IMR-90 (cell line): ENCODE measurements at regions not wholly inside any gene's neighbourhood (a gene's known extent, or its start where the extent isn't known, plus 50 kb on each side); places are given as distances from the start of the nearest gene placed in this dataset.

Experiments used
- ATAC-seq: fragments of 200-7000 bp; cut with Tn5 transposase; 2 replicates; pipeline ENCODE4 v1.9.1; 2020; ENCODE audit warnings: low read depth, mild to moderate bottlenecking, moderate library complexity
- BruUV-seq: library from RNA; stranded (reverse); fragments of 400-500 nt; replicated peaks from 2 replicates; lab custom pipeline; 2021; lab: Mats Ljungman, UMichigan
- CTCF ChIA-PET: fragments of 300-600 bp; formaldehyde crosslinking; extraction: SDS; loops from one replicate; lab custom pipeline; 2021; ENCODE audit warnings: antibody characterized with exemption; lab: Yijun Ruan, JAX
- POLR2A ChIA-PET: fragments of 300-600 bp; sonication (Branson Sonifier 250); formaldehyde crosslinking; loops from one replicate; lab custom pipeline; 2022; ENCODE audit warnings: antibody characterized with exemption; ENCODE audit not compliant: unreplicated experiment; lab: Charles Lee
- DNase-seq: peaks from one replicate; pipeline ENCODE4 v3.0.0; 2013
- H2AFZ ChIP-seq: replicated peaks from 2 replicates; pipeline ENCODE3; 2013; ENCODE audit warnings: low read length, mild to moderate bottlenecking; ENCODE audit not compliant: poor library complexity
- H2AK5ac ChIP-seq: 2 replicates; pipeline ENCODE4 v1.6.1; 2013; ENCODE audit warnings: low read depth, low read length, inconsistent platforms
- H2AK9ac ChIP-seq: replicated peaks from 2 replicates; pipeline ENCODE3; 2013; ENCODE audit warnings: mild to moderate bottlenecking, low read depth, low read length, moderate library complexity; ENCODE audit not compliant: poor library complexity
- H2BK120ac ChIP-seq: 2 replicates; pipeline ENCODE4 v1.6.1; 2013; ENCODE audit warnings: low read depth, low read length, inconsistent platforms
- H2BK15ac ChIP-seq: 3 replicates; pipeline ENCODE4 v1.6.1; 2013; ENCODE audit warnings: low read depth, low read length, inconsistent platforms
- H2BK20ac ChIP-seq: 2 replicates; pipeline ENCODE4 v1.6.1; 2013; ENCODE audit warnings: low read depth, mild to moderate bottlenecking, inconsistent platforms, low read length, moderate library complexity
- H2BK5ac ChIP-seq: 2 replicates; pipeline ENCODE4 v1.6.1; 2013; ENCODE audit warnings: mild to moderate bottlenecking, low read depth, low read length, inconsistent platforms; ENCODE audit not compliant: poor library complexity, severe bottlenecking
- H3K14ac ChIP-seq: replicated peaks from 2 replicates; pipeline ENCODE4 v1.6.1; 2013; ENCODE audit warnings: low read depth, low read length, inconsistent platforms
- H3K18ac ChIP-seq: 2 replicates; pipeline ENCODE4 v1.6.1; 2013; ENCODE audit warnings: low read depth, low read length, control low read depth
- H3K23ac ChIP-seq: 2 replicates; pipeline ENCODE4 v1.6.1; 2013; ENCODE audit warnings: low read depth, low read length, inconsistent platforms
- H3K27ac ChIP-seq: 2 replicates; pipeline ENCODE4 v1.5.1; 2013; ENCODE audit warnings: mild to moderate bottlenecking, control low read depth, low read length; ENCODE audit not compliant: insufficient read depth
- H3K27me3 ChIP-seq: 2 replicates; pipeline ENCODE4 v1.6.1; 2013; ENCODE audit warnings: low read length; ENCODE audit not compliant: control insufficient read depth, insufficient read depth
- H3K36me3 ChIP-seq: 2 replicates; pipeline ENCODE4 v1.6.1; 2013; ENCODE audit warnings: low read length, mixed read lengths; ENCODE audit not compliant: control insufficient read depth, insufficient read depth
- H3K4ac ChIP-seq: 2 replicates; pipeline ENCODE4 v1.6.1; 2013; ENCODE audit warnings: low read depth, low read length, inconsistent platforms
- H3K4me1 ChIP-seq: 2 replicates; pipeline ENCODE4 v1.6.1; 2013; ENCODE audit warnings: low read length, mixed read lengths; ENCODE audit not compliant: control insufficient read depth, insufficient read depth
- H3K4me2 ChIP-seq: 2 replicates; pipeline ENCODE4 v1.6.1; 2013; ENCODE audit warnings: low read depth, mild to moderate bottlenecking, control low read depth, low read length, moderate library complexity
- H3K4me3 ChIP-seq: 2 replicates; pipeline ENCODE4 v1.5.1; 2013; ENCODE audit warnings: low read depth, mild to moderate bottlenecking, control low read depth, low read length, moderate library complexity; ENCODE audit not compliant: insufficient read depth
- H3K56ac ChIP-seq: 2 replicates; pipeline ENCODE4 v1.6.1; 2013; ENCODE audit warnings: low read length, inconsistent platforms; ENCODE audit not compliant: insufficient read depth; ENCODE audit errors: extremely low read depth
- H3K79me1 ChIP-seq, 2 experiments: 2 replicates each; pipeline ENCODE4 v1.6.1; 2013; ENCODE audit warnings: low read length in 2 of 2, inconsistent platforms in 1 of 2, low read depth in 1 of 2
- H3K9ac ChIP-seq: 2 replicates; pipeline ENCODE4 v1.6.1; 2013; ENCODE audit warnings: low read depth, low read length, control low read depth
- H3K9me1 ChIP-seq: 2 replicates; pipeline ENCODE4 v1.6.1; 2013; ENCODE audit warnings: low read length, inconsistent platforms; ENCODE audit not compliant: insufficient read depth
- H3K9me3 ChIP-seq: 2 replicates; pipeline ENCODE4 v1.6.1; 2013; ENCODE audit warnings: low read length; ENCODE audit not compliant: control insufficient read depth, insufficient read depth
- H4K20me1 ChIP-seq: 2 replicates; pipeline ENCODE4 v1.6.1; 2013; ENCODE audit warnings: low read length, inconsistent platforms; ENCODE audit not compliant: insufficient read depth
- H4K5ac ChIP-seq: 2 replicates; pipeline ENCODE4 v1.6.1; 2013; ENCODE audit warnings: mild to moderate bottlenecking, low read depth, low read length, control low read depth
- H4K8ac ChIP-seq, 2 experiments: 2 replicates each; pipeline ENCODE4 v1.6.1; 2013; ENCODE audit warnings: low read depth in 2 of 2, low read length in 2 of 2, control low read depth in 1 of 2, inconsistent platforms in 1 of 2
- H4K91ac ChIP-seq: 2 replicates; pipeline ENCODE4 v1.6.1; 2013; ENCODE audit warnings: low read depth, low read length, inconsistent platforms; ENCODE audit not compliant: insufficient read depth
- BHLHE40 ChIP-seq: fragments of 150-350 bp; IDR thresholded peaks from 2 replicates; pipeline ENCODE4 v1.6.1; 2016; ENCODE audit warnings: mild to moderate bottlenecking, low read depth, low read length
- CEBPB ChIP-seq: IDR thresholded peaks from 2 replicates; pipeline ENCODE4 v1.6.1; 2012; ENCODE audit warnings: low read depth, low read length, improper control_type of control experiment
- CHD1 ChIP-seq: IDR thresholded peaks from 2 replicates; pipeline ENCODE4 v1.6.1; 2012; ENCODE audit warnings: low read depth, low read length, improper control_type of control experiment
- CTCF ChIP-seq: conservative IDR thresholded peaks from 2 replicates; pipeline ENCODE4 v1.5.1; 2012; ENCODE audit warnings: mild to moderate bottlenecking, low read depth, low read length, improper control_type of control experiment
- ELK1 ChIP-seq: fragments of 150-350 bp; IDR thresholded peaks from 2 replicates; pipeline ENCODE4 v1.6.1; 2016; ENCODE audit warnings: low read depth, mild to moderate bottlenecking, low read length, moderate library complexity, borderline replicate concordance
- FOS ChIP-seq: fragments of 150-350 bp; IDR thresholded peaks from 2 replicates; pipeline ENCODE4 v1.6.1; 2016; ENCODE audit warnings: low read depth, low read length
- MAFK ChIP-seq: IDR thresholded peaks from 2 replicates; pipeline ENCODE4 v1.6.1; 2012; ENCODE audit warnings: low read depth, low read length, improper control_type of control experiment
- MAZ ChIP-seq: IDR thresholded peaks from 2 replicates; pipeline ENCODE4 v1.6.1; 2012; ENCODE audit warnings: low read depth, mild to moderate bottlenecking, low read length, improper control_type of control experiment, moderate library complexity, borderline replicate concordance
- MXI1 ChIP-seq: IDR thresholded peaks from 2 replicates; pipeline ENCODE4 v1.6.1; 2012; ENCODE audit warnings: low read depth, mild to moderate bottlenecking, low read length, moderate library complexity, borderline replicate concordance
- POLR2A ChIP-seq: IDR thresholded peaks from 2 replicates; pipeline ENCODE4 v1.6.1; 2012; ENCODE audit warnings: mild to moderate bottlenecking, low read depth, low read length
- RAD21 ChIP-seq: IDR thresholded peaks from 2 replicates; pipeline ENCODE4 v1.6.1; 2012; ENCODE audit warnings: low read length, improper control_type of control experiment
- RFX5 ChIP-seq: IDR thresholded peaks from 2 replicates; pipeline ENCODE4 v1.8.0; 2012; ENCODE audit warnings: low read depth, mild to moderate bottlenecking, low read length, moderate library complexity
- SMC3 ChIP-seq: fragments of 150-350 bp; IDR thresholded peaks from 2 replicates; pipeline ENCODE4 v1.6.1; 2016; ENCODE audit warnings: low read depth, mild to moderate bottlenecking, antibody characterized with exemption, low read length, moderate library complexity
- USF2 ChIP-seq: fragments of 150-350 bp; IDR thresholded peaks from 2 replicates; pipeline ENCODE4 v1.6.1; 2017; ENCODE audit warnings: mild to moderate bottlenecking, antibody characterized with exemption, low read length, low read depth
- WGBS, 2 experiments: methylation state at CpG; one replicate each; pipeline versions ENCODE4 v1.1.5 to v1.1.7; 2013; ENCODE audit warnings: missing lambda C conversion rate in 2 of 2; ENCODE audit not compliant: insufficient read length in 1 of 2; ENCODE audit errors: extremely low coverage in 2 of 2; 5-methylcytosine and 5-hydroxymethylcytosine counted together
- dilution Hi-C: fragments of 300-500 bp; cut with HindIII; formaldehyde crosslinking; loops from one replicate; pipeline ENCODE4 v1.14.3; 2018; ENCODE audit warnings: low sequenced_read_pairs; ENCODE audit not compliant: unreplicated experiment
- in situ Hi-C: fragments of 300-500 bp; cut with MboI; formaldehyde crosslinking; loops from 3 replicates; pipeline ENCODE4 v1.14.3; 2019; ENCODE audit warnings: low sequenced_read_pairs, inconsistent platforms, mixed read lengths
- intact Hi-C: fragments of 100-400 bp; cut with micrococcal nuclease; formaldehyde crosslinking; loops from 2 replicates; pipeline ENCODE4 v1.10.0; 2022

DNA sequence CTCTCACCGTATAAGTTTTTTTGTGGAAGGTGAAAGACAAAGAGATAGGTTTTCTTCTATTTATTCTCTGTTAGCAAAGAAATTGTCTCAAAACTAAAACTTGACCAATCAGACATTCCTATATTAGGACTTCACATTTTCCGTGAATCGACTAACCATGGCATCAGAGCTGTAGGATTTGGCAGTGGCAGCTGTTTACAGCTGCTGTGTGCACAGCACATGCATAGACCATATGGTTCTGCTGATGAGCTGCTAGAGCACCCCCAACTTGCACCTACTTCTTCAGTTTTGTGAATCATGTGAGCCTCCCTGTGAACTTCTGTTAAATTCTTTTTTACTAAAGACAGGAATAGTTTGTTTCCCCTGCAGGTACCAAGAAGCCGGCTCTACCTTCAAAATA, 157.9 kb downstream of the RFX6 start:
- Histone ChIP-seq H3K4ac (no peak overlapping the region), H3K14ac (no peak overlapping the region), H4K8ac (no peak overlapping the region), H3K27me3 (no peaks in the 10 kb centered on the region), H2AK5ac (no peak overlapping the region), H4K91ac (no peak overlapping the region), H3K36me3 (no peaks in the 10 kb centered on the region), H3K23ac (no peak overlapping the region), H2BK15ac (no peak overlapping the region), H2BK120ac (no peak overlapping the region), H3K4me2 (no peak overlapping the region), H3K27ac (no peak overlapping the region), H4K5ac (no peak overlapping the region), H3K4me1 (no peaks in the 10 kb centered on the region), H2AFZ (no peak overlapping the region), H2BK20ac (no peak overlapping the region), H3K18ac (no peak overlapping the region), H3K9ac (no peak overlapping the region), H3K9me1 (no peaks in the 10 kb centered on the region), H3K4me3 (no peak overlapping the region), H2BK5ac (no peak overlapping the region), H3K9me3 (no peaks in the 10 kb centered on the region), H3K56ac (no peak overlapping the region), H2AK9ac (no peak overlapping the region), H3K79me1 (no peaks in the 10 kb centered on the region), H4K20me1 (no peaks in the 10 kb centered on the region)
- ATAC-seq: no peak
- in situ Hi-C loops (no loop called here), intact Hi-C loops (no loop called here), dilution Hi-C loops (no loop called here)
- CTCF ChIA-PET: no interaction called here
- POLR2A ChIA-PET: no interaction called here
- TF ChIP-seq BHLHE40 (no peak), CEBPB (no peak), CHD1 (no peak), ELK1 (no peak), RAD21 (no peak), FOS (no peak), MXI1 (no peak), MAFK (no peak), USF2 (no peak), CTCF (no peak), SMC3 (no peak), POLR2A (no peak), MAZ (no peak), RFX5 (no peak)
- no peak for DNase-seq
- no TSS peak for BruUV-seq
- WGBS, 2 experiments: 20% methylated on average over 1 of the region's 4 CpGs; no CpG with 5 or more reads in 1 of the 2 experiments
